Eye (tissue), 1 donor: ENCODE measurements at regions not wholly inside any gene's neighbourhood (a gene's known extent, or its start where the extent isn't known, plus 50 kb on each side); places are given as distances from the start of the nearest gene placed in this dataset.
"Not testable (repeated sequence)": the region's sequence is repeated elsewhere in the genome, so short reads cannot be mapped to it uniquely, and the experiment has no call there.

Experiments used
- DNase-seq: peaks from one replicate; pipeline ENCODE4 v3.0.0-alpha.2; 2015

DNA sequence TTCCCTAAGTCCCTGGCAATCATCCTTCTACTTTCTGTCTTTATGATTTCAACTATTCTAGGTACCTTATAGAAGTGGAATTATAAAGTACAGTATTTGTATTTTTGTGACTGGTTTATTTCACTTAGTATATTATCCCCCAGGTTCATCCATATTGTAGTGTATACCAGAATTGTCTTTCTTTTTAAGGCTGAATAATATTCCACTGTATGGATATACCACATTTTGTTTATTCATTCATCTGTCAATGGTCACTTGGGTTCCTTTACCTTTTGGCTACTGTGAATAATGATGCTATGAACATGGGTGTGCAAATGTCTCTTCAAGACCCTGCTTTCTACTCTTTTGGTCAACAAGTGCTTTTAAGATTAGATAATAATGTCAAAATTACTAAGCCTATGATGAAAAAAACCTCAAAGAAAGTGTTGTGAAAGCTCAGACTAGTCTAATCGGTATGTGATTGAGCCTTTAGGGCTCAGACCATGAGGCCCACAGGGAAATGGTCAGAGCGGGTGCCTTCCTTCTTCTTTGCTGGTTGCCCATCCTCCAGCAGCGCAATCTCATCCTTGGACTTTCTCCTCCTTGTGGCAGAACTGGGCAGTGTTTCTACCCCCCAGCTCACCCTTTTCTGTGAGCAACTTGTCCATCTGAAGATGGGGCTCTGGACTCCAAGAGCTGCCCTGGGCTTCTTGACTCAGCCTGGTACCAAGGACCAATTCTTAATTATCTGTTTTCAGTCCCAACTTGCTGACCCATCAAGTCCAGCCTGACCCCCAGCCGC lies 105.4 kb downstream of the TTC8 start:
- no peak for DNase-seq

DNA sequence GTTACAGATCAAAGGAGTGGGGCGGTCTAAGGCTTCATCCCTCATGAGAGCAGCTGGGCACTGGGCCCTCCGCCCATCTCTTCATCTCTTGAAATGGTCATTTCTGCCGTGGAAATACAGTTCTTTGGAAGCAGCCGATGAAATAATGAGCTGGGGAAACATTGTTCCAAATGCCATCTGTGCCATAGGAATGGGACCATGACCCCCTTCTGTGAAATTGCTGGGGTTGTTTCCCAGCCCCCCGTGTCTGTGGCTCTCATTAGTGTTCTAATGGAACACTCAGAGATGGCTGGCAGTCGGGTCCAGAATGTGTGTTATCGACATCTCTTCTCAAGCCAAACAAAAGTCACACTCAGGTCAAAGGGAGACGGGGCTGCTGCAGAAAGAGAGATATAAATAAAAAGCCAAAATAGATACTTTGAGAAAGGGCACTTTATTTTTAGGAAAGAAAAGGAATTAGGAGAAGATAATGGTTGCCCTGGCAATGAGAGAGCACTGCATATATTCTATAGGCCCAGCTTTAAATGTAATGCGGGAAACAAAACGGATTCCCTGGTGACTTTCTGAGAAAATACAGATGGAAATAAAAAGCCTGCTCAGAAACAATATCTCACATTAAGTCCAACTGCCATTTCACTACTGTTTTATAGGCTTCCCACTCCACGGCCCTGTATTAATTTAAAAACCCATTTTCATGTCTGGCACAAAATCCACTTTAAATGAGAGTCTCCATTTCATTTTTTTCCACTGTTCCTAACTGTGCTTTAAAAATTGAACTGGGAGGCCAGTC lies 107.1 kb downstream of the TTC8 start:
- DNase-seq, result no peak

DNA sequence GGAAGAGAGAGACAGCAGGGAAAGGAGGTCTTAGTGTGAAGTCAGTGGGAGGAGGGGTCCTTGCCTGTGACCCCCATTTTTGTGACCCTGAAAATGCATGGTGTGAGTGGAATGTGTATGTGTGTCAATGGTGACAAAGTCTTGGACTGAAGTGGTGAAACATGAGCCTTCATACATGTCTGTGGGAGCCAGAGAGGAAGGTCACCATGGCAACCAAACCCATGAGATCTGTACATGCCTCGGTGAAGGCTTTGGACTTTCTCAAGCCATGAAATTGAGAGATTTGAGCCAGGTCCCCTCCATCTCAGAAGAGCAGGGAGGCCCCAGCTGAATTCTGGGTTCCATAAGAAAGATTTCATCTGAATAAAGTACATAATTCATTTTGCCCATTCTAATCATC lies 108.7 kb downstream of the TTC8 start:
- DNase-seq, result peak; percentile 66

DNA sequence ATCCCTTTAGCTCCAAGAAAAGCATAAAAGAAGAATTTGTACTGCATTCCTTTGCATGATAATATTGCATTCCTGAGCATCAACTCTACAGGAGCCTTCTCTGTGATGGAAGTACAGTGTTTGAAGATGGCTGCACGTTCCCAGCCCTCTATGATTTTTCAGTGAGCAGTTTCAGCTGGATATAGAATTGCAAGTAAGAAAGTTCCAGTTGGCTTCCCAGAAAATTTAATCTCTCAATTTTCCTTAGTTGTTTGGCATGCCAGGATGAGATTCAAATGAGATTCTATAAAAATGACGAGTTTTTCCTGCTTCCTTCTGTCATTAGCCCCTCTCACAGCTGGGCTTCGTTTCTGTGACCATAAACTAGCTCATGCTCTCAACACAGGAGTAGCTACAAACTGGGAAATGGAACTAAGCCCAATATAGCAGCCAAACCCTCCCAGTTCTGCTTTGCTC lies 109.9 kb downstream of the TTC8 start:
- no peak for DNase-seq

DNA sequence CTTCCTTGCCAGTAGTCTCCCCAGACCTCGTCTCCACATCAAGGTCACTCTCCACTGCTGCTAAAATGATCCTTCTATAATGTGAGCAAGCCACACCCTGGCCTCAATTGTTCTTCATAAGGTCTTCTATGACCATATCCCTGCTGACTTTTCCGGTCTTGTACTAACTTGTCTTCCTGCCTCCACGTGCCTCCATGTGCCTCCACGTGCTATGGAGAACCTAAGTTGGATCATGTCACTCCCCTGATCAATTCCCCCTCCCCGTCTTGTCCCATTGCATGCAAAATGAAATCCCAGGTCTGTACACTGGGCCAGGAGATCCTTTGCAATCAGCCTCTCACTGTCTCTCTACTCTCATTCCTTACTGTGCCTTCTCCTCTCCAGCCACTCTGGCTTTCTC lies 110.6 kb downstream of the TTC8 start:
- DNase-seq, result no peak

DNA sequence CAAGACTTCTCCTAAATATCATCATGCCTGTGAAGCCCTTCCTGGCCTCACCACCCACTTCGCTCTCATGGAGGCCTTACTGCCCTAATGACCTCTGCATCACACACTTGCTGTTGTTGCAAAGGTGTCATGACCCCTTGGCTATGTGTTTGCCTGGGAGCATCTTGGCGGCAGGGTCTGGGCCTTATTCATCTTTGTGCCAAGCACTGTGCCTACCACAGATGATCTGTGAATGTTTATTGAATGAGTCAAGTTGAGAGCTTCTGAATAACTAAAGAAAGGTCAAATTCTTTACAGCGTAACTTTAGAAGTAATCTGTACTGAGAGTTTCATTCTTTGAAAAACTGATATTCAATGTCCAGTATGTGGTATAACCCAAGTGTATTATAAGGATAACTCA lies 113.3 kb downstream of the TTC8 start:
- DNase-seq, result no peak

DNA sequence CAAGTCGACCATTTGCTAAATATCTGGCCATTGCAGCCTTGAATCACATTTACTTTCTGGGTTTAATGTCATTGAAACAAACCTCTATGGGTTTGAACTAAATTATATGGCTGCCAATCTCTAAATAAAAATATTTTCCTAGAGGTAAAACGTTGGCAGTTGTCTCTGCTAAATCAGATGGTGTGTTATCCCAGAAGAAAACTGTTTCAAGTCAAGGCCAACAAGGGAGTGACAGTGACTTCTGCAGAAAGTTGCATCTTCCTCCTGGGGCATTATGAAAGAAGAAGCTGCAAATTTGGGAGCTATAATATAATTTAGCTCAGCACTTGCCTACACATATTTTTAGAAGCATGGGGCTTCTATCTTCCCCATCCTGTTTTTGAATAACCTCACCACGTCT lies 116.2 kb downstream of the TTC8 start:
- no peak for DNase-seq

DNA sequence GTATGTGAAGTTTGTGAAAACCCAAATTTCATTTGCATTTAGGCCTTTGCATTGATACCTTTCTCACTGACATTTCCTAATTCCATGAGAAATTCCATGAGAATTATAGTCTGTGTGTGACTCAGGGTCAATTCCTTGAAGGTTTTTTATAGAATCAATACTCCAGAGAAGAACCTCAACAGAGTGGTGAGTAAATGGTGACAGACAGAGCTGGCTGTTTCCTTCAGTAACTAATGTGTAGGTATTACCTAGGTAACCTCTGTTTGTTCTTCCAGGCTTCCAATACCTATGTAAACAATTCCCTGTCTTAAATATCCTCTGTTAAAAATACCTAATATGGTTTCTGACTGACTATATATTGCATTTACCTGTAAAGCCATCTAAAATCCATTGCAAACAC lies 117.0 kb downstream of the TTC8 start:
- DNase-seq, result no peak

DNA sequence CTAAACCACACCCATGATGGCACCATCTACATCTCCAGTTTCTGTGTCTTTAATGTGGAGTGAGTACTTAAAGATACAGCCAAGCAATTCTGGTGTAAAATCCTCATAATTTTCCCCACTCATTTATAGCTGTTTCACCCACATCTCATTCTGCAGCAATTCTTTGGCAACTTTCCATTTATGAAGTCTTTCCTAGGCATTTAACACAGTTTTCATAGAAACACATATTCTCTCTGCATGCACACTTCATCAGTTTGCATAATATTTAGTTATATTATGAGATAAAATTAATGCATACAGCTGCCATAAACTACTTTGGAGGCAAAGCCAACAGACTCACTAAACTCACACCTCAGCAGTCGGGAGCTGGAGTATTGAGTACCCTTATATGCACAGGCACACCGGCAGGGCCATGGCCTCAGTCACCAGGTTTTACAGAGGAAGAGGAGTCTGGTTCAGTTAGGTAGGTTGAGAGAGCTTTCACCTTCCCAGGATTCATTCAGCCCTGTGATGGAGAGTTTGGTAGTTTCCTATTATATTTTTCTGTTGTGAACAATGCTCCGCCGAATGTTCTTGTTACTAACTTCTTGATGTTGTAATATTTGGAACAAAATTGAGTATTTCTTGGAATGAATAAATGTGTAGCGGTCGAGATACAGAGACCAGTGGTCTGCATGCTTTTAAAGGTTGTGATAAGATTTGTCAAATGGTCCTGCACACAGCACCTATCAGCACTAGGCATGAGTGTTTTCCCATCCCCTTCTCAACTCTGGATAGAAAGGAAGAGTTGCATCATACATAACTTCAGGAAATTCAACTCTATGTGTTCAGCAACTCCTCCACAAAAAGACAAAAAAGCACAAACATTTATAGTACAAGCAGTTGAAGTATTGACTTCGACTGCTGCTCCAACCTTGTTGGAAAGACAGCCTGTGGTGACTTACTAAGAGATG lies 123.5 kb downstream of the TTC8 start:
- no peak for DNase-seq

DNA sequence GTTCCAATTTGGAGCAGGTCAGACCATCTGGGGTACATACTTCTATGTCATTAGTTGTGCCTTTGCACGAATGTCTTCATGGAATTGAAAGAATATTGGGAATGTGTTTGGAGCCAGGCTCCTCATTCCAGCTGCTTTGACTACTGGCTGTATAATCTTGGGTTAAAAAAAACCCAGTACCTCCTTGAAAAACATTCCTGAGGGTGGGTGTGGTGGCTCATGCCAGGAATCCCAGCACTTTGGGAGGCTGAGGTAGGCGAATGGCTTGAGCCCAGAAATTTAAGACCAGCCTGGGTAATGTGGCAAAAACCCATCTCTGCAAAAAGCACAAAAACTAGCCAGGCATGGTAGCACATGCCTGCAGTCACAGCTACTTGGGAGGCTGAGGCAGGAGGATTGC lies 125.6 kb downstream of the TTC8 start:
- DNase-seq, result no peak

DNA sequence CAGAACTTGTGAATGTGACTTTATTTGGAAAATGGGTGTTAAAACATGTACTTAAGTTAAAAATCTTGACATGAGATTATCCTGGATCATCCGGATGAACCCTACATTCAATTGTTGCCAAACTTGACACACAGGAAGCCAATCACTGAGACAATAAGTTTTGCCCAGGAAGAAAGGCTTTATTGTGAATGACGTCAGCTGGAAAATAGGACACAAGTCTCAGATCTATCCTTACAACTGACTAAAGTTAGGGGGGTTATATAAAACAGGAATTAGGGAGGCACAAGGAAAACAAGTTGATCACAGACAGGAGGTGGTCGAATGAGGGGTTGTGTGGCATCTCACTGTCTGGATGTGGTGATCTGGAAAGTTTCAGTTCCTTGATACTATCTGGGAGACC lies 126.9 kb downstream of the TTC8 start:
- no peak for DNase-seq

DNA sequence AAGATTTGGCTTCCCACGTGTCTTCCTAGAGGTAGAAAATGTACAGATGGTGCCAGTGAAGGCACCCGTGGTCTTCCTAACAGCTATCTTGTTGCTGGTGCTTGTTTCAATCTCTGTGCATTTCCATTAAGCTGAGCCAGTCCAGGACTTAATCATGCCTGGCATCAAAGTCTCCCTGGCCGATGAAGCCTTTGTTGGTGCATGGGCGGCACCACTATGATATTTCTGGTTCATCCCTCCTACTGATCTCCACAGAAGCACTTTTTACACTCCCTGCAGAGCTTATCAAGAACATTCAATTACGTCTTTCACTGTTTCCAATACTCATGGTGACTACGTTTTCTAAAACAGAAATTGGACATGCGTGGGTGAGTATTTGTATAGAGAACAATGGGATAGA lies 128.4 kb downstream of the TTC8 start:
- no peak for DNase-seq

DNA sequence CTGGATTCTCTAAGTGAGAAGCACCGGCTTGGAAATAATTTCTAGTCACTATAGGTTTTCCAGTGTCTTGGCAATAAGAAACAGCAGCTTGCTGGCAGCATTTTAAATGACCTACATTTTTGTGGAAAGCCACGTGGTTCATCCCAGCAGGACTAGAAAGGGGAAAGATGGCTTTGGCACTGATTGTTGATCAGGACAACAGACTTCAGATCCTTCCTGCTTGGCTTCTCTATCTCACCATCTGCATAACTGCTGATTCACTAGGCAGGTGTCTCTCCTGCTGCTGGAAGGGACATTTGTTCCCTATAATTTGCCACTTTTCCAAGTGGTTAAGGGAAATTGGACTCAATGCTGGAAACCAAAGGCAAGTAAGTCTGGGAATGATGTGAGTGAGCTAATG lies 131.0 kb downstream of the TTC8 start:
- DNase-seq, result peak; percentile 79

DNA sequence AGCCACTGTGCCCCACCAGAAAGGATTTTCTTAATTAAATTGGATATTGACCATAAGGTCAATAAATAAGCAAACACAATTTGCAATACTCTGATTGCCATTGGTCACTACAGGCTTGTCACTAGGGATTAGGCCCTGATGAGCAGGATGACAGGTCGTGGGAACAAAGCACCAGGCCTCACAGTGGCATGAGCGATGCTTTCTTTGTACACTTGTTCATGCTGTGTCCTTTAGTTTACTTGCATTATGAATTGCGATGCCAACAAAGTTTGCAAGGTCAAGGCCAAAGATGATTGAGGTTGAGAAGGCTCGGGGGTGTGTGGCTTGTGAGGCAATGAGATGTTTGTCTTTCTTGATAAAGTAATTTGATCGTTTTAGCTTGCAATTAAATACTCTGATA lies 136.0 kb downstream of the TTC8 start:
- peak; percentile 66 for DNase-seq

DNA sequence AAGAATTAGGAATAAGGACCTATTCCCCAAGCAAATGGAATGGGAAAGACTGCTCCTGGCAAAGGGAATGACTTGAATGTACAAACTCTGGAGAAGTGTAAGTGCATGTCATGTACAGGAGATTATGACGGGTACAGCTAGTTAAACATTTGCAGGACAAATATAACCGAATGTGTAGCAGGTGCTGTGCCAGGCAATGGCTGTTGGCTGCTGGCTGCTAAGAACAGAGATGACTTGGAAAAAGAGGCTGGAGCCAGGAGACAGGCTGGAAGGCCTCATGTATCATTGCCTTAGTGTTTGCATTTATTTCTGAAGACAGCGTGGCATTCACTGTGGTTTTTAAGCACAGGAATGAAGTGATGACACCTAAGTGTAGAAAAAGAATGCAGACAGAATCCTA lies 136.8 kb downstream of the TTC8 start:
- no peak for DNase-seq

DNA sequence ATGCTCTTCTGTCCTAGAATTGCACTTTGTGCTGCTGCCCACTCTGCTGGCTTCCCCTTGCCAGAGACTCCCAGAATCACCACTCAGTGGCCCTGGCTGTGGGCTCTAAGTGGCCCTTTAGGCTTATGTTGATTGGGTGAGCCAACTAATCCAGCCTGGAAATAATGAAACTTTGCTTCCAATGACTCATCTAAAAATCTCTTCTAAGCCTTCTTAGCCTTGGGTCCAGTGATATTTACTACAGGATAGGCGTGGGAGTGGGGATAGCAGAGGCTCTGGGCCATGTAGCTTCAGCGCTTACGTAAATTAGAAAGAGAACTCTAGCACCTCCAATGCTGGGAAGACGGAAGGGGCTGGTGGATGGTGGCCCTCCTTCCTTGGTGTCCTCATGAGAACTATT lies 137.9 kb downstream of the TTC8 start:
- DNase-seq, result no peak

DNA sequence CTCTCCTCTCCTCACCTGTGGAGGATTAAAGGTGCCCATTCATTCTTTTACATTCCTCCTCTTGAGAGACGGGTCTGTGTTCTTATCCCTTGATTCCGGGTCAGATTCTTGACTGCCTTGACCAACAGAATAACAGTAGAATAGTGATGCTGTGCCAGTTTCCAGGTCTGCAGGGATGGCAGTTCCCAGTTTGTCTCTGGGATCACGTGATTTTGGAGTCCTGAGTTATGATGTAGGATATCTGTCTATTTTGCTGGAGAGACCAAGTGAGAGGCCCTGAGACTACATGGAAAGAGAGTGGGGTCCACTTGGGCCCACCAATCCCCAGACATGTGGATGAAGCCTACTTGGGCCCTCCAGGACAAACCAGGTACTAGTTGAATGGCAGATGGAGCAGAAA lies 142.8 kb downstream of the TTC8 start:
- no peak for DNase-seq

DNA sequence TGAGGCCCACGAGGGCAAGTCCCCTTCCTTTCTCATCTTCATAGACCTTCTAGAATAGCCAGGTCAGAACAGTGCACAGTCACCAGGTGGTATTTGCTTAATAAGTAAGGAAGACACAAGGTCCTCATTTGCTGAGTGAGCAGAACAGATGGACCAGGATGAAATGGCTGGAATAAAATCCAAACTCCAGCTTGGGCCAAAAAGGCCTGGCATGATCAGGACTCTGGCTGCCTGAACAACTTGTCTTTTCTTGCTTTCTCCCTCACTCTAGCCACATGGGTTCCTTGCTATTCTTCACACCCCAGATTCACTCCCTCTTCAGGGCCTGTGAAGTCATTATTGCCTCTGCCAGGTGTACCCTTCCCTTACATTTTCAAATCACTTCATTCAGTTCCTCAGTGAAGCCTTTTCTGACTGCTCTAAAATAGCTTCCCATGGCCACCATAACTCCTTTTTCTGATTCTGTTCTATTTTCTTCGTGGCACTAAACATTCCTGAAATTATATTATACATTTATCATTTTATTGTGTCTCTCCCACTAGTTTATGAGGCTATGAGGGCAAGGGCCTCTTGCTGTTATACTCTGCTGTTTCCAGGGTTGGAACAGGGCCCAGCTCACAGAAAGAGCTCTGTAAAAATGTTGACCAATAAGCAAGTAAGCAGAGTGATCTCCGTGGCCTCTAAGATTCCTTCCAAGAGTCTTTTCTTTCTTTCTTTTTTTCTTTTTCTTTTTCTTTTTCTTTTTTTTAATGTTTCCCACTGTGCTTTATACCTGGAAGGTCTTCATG lies 150.8 kb downstream of the TTC8 start:
- DNase-seq, result no peak

DNA sequence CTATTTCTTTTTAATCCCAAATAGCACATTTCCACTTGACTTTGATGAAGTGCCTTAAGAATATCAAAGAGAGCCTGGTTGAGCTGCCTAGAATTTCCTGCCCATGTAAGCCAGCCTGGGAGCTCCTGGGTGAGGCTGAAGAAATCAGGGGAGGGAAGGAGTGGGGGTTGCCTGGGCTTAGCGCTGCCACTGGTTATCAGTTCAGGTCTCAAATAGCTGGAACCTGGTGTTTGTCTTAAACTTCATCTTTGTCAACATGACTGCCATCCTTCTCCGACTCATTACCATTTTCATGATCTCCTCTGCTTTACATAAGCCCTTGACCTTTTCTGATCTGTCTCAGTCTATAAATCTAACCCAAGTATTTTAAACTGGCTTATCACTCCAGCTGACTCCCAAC lies 151.5 kb downstream of the TTC8 start:
- DNase-seq, result no peak

DNA sequence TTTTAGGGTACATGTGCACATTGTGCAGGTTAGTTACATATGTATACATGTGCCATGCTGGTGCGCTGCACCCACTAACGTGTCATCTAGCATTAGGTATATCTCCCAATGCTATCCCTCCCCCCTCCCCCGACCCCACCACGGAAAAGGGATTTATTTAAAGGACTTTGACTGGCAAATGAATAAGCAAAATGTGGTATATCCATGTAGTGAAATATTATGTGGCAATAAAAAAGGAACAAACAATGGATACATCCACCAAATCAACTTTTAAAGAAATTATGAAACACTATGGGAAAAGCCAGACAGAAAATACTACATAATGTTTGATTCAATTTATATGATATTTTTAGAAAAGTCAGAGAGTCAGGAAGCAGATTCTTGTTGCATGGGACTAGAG lies 156.5 kb downstream of the TTC8 start:
- not testable (repeated sequence) for DNase-seq

DNA sequence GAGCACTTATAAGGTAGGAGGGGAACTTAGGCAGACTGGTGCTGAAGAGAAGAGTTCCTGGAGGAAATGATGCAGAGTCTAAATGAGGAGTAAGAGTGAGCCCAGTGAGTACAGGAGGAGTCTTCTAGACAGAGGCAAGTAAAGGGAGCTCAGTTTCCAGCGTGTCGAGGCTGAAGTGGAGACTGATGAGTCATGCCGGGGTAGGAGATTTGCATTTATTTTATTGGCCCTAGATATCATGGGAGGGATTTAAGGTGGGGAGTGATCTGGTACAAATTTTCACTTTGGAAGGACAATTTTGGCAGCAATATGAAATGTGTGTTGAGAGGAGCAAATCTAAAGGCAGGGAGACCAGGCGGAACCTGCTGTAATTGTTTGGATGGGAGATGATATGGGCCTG lies 157.5 kb downstream of the TTC8 start:
- no peak for DNase-seq

DNA sequence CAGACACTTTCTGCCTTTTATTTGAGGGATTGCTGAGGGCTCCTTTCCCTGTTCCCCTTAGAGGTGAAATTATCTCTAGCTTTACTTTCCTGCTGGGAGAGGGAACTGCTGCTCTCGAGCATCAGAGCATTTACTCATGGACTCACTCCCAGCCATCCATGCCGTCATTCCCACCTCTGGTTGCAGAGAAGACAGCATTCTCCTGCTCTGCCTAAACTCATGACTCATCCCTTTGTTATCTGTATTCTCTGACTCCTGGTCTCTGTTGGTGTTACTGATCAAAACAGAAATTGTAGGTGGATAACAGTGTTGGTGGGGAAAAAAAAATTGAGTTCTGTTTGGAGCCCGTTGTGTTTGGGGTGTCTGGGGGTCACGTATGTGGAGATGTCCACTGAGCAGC lies 159.3 kb downstream of the TTC8 start:
- DNase-seq, result no peak

DNA sequence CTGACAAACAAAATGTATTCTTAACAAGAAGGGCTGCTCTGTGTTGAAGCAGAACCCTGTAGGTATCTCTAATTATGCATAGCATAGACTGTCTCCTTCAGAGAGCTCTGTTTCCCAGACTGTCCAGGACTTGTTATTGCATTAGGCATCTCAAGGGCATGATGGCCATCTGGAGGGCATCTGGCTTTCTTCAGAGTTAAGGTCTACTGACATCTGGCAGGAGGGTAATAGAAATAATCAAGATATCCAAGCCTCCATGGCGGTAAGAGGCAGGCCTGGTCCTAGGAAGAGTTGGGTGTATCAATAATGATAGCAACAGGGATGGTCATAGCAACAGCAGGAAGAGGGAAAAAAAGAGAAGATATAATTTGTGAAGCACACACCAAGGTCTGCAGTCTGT lies 161.2 kb downstream of the TTC8 start:
- no peak for DNase-seq
